ENCODE measurements at regions not wholly inside any gene's neighbourhood (a gene's known extent, or its start where the extent isn't known, plus 50 kb on each side); places are given as distances from the start of the nearest gene placed in this dataset.

GRCh38 chrX:34716302-34716701 is 59.2 kb upstream of the TMEM47 start:
- Histone ChIP-seq H3K4me2 (no peak overlapping the region), H3K9me3 (ENCODE audit: low read depth) (no peaks in the 10 kb centered on the region), H3K27me3 (no peaks in the 10 kb centered on the region), H3K36me3 (replicated peaks; ENCODE audit: insufficient read depth, low read depth) (no peaks in the 10 kb centered on the region), H3K79me2 (no peaks in the 10 kb centered on the region), H3K4me1 (ENCODE audit: insufficient read depth) (no peaks in the 10 kb centered on the region), H3K4me3 (no peak overlapping the region), H2AFZ (no peak overlapping the region), H4K20me1 (ENCODE audit: insufficient read depth, poor library complexity, severe bottlenecking) (no peaks in the 10 kb centered on the region), H3K9me2 (replicated peaks; ENCODE audit: insufficient read depth) (no peaks in the 10 kb centered on the region), H3K27ac (no peak overlapping the region)
- TF ChIP-seq CTCF (IDR thresholded peaks at IDR 0.05; ENCODE audit: poor library complexity) (no peak), EZH2 (IDR thresholded peaks at IDR 0.05; ENCODE audit: borderline replicate concordance) (no peak), EZH2phosphoT487 (IDR thresholded peaks at IDR 0.05; ENCODE audit: low read depth, severe bottlenecking, unreplicated experiment) (no peak)
- no peak for DNase-seq (ENCODE audit: low spot score)
- WGBS (ENCODE audit: low lambda C conversion rate, missing lambda C conversion rate): 76% methylated on average over 3 of the region's 3 CpGs

GRCh38 chrX:34734383-34734782 is 77.3 kb upstream of the TMEM47 start:
- Histone ChIP-seq H3K4me2 (no peak overlapping the region), H3K9me3 (ENCODE audit: low read depth) (no peaks in the 10 kb centered on the region), H3K79me2 (no peaks in the 10 kb centered on the region), H3K4me3 (no peak overlapping the region), H2AFZ (no peak overlapping the region), H3K27me3 (no peaks in the 10 kb centered on the region), H4K20me1 (ENCODE audit: insufficient read depth, poor library complexity, severe bottlenecking) (no peaks in the 10 kb centered on the region), H3K27ac (no peak overlapping the region), H3K36me3 (replicated peaks; ENCODE audit: insufficient read depth, low read depth) (no peaks in the 10 kb centered on the region), H3K9me2 (replicated peaks; ENCODE audit: insufficient read depth) (no peaks in the 10 kb centered on the region), H3K4me1 (ENCODE audit: insufficient read depth) (no peaks in the 10 kb centered on the region)
- DNase-seq (ENCODE audit: low spot score): no peak
- 67% methylated on average over 1 of the region's 1 CpG for whole genome bisulfite sequencing (ENCODE audit: low lambda C conversion rate, missing lambda C conversion rate)
- no peak for TF ChIP-seq EZH2 (IDR thresholded peaks at IDR 0.05; ENCODE audit: borderline replicate concordance)
- no peak for TF ChIP-seq EZH2phosphoT487 (IDR thresholded peaks at IDR 0.05; ENCODE audit: low read depth, severe bottlenecking, unreplicated experiment)
- TF ChIP-seq CTCF (IDR thresholded peaks at IDR 0.05; ENCODE audit: poor library complexity): no peak

GRCh38 chrX:34744521-34744920 is 87.4 kb upstream of the TMEM47 start:
- no peak overlapping the region for H3K27ac ChIP-seq
- H3K4me2 ChIP-seq: no peak overlapping the region
- no peak overlapping the region for H2AFZ ChIP-seq
- no peaks in the 10 kb centered on the region for H3K4me1 ChIP-seq (ENCODE audit: insufficient read depth)
- H3K9me2 ChIP-seq (replicated peaks; ENCODE audit: insufficient read depth): no peaks in the 10 kb centered on the region
- DNase-seq (ENCODE audit: low spot score): no peak
- H3K27me3 ChIP-seq: no peaks in the 10 kb centered on the region
- no peaks in the 10 kb centered on the region for H3K36me3 ChIP-seq (replicated peaks; ENCODE audit: insufficient read depth, low read depth)
- H3K79me2 ChIP-seq: no peaks in the 10 kb centered on the region
- no peaks in the 10 kb centered on the region for H4K20me1 ChIP-seq (ENCODE audit: insufficient read depth, poor library complexity, severe bottlenecking)
- H3K4me3 ChIP-seq: no peak overlapping the region
- 92% methylated on average over 4 of the region's 4 CpGs for whole genome bisulfite sequencing (ENCODE audit: low lambda C conversion rate, missing lambda C conversion rate)
- no peak for TF ChIP-seq CTCF (IDR thresholded peaks at IDR 0.05; ENCODE audit: poor library complexity)
- TF ChIP-seq EZH2 (IDR thresholded peaks at IDR 0.05; ENCODE audit: borderline replicate concordance): no peak
- no peak for TF ChIP-seq EZH2phosphoT487 (IDR thresholded peaks at IDR 0.05; ENCODE audit: low read depth, severe bottlenecking, unreplicated experiment)
- no peaks in the 10 kb centered on the region for H3K9me3 ChIP-seq (ENCODE audit: low read depth)

DNA sequence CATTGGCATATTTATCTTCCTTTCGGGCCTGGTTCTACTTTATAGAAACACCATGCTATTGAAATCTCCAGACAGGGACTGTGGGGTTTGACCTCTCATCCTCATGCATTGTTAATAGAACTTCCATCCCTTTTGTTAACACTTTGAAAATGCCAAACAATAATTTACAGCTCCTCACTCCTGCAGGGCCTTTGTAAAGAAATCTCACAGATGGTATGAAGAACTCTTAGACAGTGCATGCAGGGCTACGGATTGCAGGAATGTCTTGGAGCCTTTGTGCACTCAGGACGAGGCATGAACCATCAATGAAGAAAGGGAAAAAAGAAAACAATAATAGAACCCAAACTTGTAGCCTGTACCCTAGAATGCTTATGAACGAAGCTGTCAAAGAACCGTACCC is 92.8 kb upstream of the TMEM47 start:
- no peaks in the 10 kb centered on the region for H3K27me3 ChIP-seq
- no peaks in the 10 kb centered on the region for H3K4me1 ChIP-seq (ENCODE audit: insufficient read depth)
- 85% methylated on average over 5 of the region's 5 CpGs for WGBS (ENCODE audit: low lambda C conversion rate, missing lambda C conversion rate)
- no peaks in the 10 kb centered on the region for H3K9me3 ChIP-seq (ENCODE audit: low read depth)
- no peak overlapping the region for H3K4me3 ChIP-seq
- no peak overlapping the region for H2AFZ ChIP-seq
- H3K9me2 ChIP-seq (replicated peaks; ENCODE audit: insufficient read depth): no peaks in the 10 kb centered on the region
- TF ChIP-seq EZH2phosphoT487 (IDR thresholded peaks at IDR 0.05; ENCODE audit: low read depth, severe bottlenecking, unreplicated experiment) (no peak), EZH2 (IDR thresholded peaks at IDR 0.05; ENCODE audit: borderline replicate concordance) (no peak), CTCF (IDR thresholded peaks at IDR 0.05; ENCODE audit: poor library complexity) (no peak)
- H3K79me2 ChIP-seq: no peaks in the 10 kb centered on the region
- no peak overlapping the region for H3K27ac ChIP-seq
- no peak overlapping the region for H3K4me2 ChIP-seq
- DNase-seq (ENCODE audit: low spot score): no peak
- H4K20me1 ChIP-seq (ENCODE audit: insufficient read depth, poor library complexity, severe bottlenecking): no peaks in the 10 kb centered on the region
- no peaks in the 10 kb centered on the region for H3K36me3 ChIP-seq (replicated peaks; ENCODE audit: insufficient read depth, low read depth)
